GM12891 (cell line): ENCODE measurements at regions not wholly inside any gene's neighbourhood (a gene's known extent, or its start where the extent isn't known, plus 50 kb on each side); places are given as distances from the start of the nearest gene placed in this dataset.

ENCODE experiments used
- POLR2A ChIP-seq: IDR thresholded peaks from 2 replicates; pipeline ENCODE4 v1.6.1; 2011; ENCODE audit warnings: low read depth, low read length, control low read depth
- POLR2AphosphoS5 ChIP-seq: IDR thresholded peaks from 2 replicates; pipeline ENCODE4 v1.6.1; 2011; ENCODE audit warnings: low read depth, low read length, control low read depth
- POU2F2 ChIP-seq: IDR thresholded peaks from 2 replicates; pipeline ENCODE4 v1.6.1; 2011; ENCODE audit warnings: low read depth, mild to moderate bottlenecking, control low read depth, low read length, moderate library complexity
- SPI1 ChIP-seq: IDR thresholded peaks from 2 replicates; pipeline ENCODE4 v1.6.1; 2011; ENCODE audit warnings: low read depth, low read length, control low read depth
- TAF1 ChIP-seq: IDR thresholded peaks from 2 replicates; pipeline ENCODE4 v1.6.1; 2011; ENCODE audit warnings: low read depth, low read length, control low read depth

DNA sequence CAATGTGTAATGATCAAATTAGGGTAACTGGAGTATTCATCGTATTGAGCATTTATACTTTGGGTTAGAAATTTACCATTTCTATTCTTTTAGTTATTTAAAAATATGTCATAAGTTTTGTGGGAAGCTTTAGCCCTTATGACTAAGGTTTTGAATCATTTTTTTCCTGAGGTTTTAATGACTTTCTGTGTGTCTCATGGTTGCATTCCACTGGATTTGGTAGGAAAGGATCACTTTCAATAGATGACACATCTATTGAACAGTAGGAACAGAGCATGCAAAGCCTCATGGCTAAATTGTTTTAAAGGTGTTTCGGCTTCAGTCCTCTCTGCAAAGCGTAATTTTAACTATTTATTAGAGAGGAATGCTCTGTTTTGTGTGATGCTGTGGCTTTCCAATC is 512.4 kb upstream of the CHD1 start:
- TF ChIP-seq POLR2A (no peak), TAF1 (no peak), POU2F2 (no peak), POLR2AphosphoS5 (no peak), SPI1 (no peak)
